8988T (cell line): ENCODE measurements at regions not wholly inside any gene's neighbourhood (a gene's known extent, or its start where the extent isn't known, plus 50 kb on each side); places are given as distances from the start of the nearest gene placed in this dataset.
A peak's percentile ranks its signal among the peaks of the same experiment; 100 is the strongest.

Experiments used
- DNase-seq: peaks from one replicate; pipeline ENCODE4 v3.0.0; 2011

DNA sequence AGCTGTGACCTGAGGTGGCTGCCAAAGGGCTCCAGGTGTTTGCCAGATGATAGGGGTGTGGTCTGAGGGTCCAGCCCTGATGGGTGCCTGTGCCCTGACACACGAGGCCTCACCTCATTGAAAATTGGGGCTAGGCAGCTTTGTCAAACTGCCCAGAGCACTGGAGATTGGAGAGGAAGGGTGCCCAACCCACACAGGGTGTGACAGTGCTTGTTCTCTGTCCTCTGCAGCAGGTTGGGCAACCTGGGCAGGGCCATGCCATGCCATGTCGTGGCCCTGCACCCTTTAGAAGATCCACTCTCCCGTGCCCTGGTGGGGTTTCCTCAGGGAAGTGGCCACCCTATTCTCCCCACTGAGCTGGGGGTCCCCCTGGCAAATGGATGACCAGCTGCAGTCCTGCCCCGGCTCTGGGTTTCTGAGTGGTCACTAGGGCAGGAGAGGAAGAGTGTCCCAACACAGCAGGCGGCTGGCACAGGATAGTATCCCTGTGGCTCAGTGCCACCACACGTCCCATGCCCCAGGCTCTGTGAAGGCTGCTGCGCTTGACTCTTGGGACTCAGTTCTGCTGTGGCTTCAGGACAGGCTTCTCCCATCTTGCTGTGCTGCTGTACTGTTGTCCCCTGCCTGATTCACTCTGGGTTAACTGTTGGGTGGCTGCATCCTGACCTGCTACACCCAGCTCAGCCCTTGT is 100.8 kb upstream of the PITX1 start:
- no peak for DNase-seq

DNA sequence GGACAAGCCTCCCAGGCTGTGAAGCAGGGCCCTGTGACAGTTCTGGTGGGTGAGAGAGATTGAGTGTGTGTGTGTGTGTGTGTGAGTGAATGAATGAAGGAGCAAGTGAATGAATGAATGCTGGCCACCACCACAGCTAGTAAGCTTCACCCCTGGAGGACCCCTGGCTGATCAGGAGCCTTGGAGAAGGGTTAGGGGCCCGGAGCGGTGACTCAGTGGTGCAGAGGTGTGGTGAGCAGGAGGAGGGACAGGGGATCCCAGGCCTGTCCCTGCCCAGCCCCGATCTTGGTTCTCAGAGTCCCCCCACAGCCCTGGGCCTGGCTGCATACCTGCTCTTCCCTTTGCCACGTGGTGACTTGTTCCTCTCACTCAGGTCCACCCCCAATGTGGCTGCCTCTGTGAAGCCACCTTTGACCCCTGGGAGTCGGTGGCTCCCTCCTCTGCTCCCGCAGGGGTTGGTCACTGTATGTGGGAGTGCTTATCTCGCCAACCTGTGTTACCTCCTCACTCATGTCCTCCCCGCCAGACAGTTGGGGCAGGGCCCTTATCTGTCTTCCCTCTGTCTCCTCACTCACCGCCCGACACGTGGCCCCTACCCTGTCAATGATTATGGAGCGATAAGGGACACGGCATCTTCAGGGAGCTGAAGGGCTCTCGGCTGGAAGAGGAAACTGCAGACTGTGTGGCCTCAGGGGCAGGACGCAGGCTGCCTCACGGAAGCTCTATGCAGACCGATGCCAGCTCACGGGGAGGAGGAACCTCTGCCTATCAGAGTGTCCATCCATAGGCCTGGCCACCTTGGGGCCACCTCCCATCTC is 99.9 kb upstream of the PITX1 start:
- DNase-seq, result no peak

DNA sequence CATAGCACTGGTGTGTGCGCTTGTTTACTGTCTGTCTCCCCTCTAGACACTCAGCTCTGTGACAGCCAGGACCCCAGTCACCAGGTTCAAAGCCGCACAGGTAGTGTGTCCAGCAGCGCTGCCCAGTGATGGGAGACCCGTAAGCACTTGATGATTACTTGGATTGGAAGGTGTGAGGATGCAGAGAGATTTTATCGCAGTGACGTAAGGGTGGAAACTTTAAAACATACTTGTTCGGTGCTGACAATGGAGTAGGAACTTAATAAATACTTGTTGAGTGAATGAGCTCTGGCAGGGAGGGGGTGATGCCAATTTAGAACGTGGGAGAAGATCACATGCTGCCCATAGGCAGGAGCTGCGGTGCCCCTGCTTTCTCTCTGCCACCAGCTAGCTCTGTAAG is 99.2 kb upstream of the PITX1 start:
- DNase-seq, result no peak

DNA sequence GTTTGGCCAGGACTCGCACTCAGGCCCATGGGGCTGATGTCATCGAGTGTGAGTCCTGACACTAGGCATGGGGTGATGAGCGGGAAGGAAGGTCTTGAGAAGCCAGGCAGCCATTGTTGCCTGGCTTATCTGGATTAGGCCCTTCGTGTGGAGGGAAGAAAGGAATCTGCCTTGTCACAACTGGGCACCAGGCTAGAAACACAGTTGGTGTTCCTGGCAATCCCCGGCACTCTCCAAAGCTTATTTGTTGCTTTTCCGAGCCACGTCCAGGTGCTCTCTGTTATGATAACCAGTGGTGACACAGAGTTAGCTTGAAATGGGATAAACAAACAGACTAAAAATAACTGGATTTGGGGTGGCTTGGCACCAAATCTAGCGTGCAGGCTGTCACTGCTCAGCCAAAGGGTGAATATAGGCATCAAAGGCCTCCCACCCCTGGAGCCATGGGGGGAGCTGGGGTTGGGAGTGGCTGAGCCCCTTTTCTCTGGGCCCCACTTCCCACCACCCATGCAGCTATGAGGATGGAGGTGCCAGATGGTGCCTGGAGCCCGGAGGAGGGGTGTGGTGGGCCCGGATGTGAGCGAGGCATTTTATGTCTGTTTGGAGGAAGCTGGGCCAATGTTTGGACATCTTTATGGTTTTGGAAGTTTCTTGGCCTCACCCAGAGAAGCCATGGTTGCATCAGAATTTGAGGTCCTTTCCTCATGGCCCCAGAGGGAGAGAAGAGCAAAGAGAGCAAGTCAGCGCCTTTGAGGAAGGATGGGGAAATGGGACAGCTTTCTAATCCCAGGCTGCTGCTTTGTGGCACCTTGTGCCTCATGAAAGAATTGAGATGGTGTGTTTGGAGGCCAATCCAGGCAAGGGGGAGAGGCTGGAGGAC is 98.0 kb upstream of the PITX1 start:
- no peak for DNase-seq

DNA sequence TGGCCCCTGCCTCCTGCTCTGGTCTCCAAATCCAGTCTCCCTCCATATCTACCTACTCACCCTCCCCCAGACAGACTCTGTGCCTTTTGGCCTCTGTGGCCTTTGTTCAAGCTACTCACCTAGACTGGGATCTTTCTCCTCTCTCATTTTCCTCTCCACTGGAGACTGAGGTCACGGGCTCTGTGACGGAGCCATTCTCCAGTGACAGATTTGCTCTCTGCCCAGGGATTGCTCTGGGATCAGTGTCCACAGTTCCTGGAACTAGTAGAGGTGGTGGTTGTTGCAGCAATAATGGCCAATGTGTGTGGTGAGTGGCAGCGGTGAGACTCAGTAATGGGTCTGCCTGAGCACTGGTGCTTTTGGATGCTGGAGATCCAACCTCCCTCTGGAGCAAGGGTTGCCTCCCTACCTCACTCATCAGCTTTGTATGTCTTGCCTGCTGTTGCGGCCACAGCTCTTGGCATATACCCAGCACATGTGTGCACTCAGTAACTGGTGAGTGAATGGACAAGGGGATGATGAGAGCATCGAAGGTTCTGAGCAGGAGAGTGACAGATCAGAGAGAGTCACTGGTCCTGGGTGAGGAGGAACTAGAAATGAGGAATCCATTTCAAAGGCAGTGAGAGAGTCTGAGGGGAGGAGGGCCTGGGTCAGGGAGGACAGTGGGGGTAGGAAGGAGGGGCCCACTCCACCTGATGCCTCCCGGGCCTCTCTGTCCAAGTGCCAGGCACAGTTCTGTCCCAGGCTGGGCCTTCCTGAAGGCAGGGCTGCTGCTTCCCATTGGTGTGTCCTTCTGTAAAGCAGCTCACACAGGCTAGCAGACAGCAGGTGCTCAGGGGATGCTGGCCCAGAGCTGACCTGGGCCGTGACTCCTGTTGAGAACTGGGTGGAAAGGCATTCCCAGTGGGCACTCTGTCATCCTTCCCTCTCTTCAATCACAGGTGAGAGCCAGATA is 96.5 kb upstream of the PITX1 start:
- DNase-seq, result no peak

DNA sequence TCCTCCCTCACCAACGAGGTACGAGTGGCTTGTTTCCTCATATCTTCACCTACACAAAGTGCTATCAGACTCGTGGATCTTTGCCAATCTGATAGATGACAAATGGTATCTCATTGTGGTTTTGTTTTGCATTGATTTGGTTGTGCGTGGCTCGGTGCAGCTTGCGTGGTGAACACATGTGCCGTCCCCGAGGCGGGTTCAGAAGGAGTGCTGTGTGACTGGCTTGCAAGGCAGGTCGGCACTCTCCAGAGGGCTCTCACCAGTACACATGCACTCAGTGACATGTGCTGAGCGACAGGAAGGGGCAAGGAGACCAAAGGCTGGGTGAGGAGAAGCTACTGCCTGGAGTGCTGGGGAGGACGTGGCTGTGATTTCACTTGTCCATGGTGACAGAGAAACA is 95.3 kb upstream of the PITX1 start:
- DNase-seq, result no peak

DNA sequence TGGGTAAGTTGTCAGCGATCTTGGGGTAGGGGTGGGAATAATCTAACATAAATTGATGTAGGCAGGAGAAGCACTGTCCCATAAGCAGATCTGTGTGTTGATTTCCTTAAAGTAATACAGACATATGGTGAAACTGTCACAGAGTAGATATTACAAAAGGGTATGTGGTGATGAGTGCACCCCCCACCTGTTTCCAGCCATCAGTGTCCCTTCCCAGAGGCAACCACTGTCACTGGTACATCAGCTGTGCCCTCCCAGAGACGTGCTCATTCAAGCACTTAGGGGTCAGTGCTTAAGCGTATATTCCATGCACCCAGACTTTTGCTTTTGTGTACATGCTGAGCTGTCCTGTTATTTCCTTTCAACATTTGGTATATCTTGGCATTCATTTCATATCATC is 94.3 kb upstream of the PITX1 start:
- no peak for DNase-seq

DNA sequence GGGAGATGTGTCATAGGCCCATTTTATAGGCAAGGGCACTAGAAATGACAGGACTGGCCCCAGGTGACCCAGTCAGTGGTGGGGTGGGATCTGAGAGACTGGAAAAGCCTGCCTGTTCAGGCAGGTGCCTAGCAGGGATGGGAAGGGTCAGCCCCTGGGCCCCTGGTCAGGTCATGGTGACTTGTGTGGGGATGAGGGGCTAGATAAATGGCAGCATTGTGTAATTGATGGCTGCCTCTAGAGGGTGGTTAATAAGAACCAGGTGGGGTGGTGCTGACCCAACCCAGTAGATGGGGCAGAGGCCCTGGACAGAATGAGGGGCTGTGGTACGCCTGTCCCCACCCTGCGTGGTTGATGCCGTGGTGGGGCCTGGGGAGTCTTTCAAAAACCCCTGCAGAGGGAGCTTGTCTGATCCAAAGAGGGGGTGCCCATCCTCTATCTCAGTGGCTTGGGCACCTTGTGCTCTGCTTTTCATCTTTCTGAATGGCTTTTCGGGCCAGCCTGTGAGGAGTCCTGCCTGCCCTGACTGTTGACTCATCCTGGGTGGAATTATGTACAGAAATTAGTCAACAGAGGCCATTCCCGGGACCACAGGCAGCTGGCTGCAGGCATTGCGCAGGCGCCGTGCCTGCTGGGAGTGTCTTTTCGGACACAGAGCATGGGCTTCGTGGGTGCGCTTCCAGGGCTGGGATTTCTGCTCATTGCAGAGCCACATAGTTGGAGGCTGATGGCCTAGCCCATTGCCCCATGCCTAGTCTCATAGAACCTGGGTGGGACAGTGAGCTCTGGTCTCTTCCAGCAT is 93.6 kb upstream of the PITX1 start:
- DNase-seq, result peak; percentile 61

DNA sequence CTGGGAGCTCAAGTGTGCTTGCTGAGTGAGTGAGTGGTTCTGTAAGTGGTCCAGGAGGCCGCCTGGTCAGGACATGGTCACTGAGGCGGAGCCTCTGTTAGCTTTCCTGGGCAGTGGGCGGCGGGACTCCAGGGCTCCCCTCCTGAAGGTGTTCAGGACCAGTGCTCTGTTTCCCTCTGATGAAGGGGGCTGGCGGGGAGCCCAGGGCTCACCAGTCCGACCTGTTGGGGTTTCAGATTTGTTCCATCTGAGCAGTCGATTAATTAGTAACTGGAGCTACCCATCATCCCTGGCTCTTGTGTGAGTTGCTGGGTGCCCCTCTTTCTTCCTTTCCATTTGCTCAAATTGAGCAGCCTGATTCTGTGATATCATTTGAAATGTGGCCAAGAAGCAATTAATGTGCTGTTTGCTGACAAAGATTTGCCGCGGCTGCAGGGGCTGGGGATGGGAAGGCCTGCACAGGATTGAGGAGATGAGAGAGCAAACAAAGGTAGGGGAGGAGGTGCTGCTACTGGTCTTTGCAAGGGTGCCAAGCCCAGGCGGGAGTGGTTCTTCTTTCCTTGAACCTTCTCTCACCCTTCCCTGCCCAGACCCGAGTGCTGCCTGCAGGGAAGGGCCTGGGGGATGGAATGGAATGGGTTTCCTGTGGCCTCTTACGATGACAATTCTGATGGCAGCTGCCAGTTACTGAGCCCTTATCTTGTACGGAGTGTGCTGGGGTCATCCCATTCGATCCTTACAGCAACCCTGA is 92.8 kb upstream of the PITX1 start:
- DNase-seq, result no peak

DNA sequence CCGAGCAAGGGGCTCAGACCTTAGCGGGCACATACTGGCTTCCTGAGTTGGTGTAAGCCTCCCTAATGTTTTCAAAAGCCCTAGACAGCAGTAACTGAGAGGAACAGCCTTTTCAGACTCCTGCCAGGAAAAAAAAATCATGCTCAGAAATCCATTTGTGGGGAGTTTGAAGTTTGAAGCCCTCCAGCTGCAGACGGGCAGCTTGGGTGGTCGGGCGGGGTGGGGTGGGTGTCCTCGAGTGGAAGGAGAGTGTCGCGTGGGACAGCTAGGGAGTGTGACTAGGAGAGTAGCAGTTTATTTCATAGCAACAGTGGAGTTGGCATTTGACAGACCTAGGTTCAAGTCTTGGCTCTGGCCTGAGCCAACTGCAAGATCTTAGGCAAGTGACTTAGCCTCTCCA is 90.7 kb upstream of the PITX1 start:
- DNase-seq, result no peak

DNA sequence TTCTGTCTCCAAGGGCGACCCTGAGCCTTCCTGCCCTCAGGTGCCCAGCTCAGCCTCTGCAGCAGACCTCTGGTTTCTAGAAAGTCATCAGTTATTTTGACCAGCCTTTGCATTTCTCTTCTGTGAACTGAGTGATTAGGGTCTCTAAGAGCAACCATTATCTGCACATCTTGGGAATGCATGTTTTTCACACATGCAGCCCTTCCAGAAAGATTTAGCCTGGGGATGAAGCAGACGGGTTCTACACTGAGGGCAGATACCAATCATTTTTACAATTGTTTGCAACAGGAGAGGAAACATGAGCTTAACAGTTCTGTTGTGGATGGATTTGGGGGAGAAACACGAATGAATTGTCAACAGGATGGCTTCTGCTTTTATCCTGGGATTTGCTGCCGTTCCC is 90.1 kb upstream of the PITX1 start:
- DNase-seq, result no peak

DNA sequence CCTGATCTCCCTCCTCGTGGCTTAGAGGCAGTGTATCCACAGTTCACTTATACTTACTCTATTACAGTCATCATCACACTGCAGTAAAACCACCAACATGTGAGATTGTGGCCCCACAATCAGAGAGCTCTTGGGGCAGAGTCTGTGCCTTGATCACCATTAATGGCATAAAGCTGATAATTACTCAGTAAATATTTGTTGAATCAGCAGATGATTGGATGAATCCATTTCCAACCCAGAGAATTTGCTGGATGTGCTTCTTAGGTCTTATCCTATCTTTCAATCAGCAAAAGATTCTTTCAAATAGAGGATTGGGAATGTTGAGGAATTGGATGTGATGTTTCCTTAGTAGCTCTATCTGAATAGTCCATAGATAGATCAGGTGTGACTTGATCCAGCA is 88.8 kb upstream of the PITX1 start:
- DNase-seq, result no peak

DNA sequence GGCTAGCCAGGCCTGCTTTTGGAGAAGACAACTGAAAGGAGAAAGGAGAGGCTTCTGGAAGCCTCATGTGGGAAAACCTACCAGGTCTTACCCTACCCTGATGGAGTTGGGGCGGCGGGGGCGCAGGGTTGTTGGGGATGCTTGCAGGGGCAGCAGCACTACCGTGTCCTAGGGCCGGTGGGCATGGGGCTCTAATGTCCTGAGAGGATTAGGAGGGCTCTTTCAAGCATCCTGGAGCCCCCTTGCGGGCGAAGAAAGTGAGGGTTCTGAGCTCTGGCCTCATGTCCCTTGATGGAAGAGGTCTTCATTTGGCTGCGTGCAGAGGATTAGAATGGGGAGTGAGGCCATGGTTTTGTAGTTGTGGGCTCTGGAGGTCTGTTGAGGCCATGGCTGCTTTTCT is 86.9 kb upstream of the PITX1 start:
- DNase-seq, result no peak

DNA sequence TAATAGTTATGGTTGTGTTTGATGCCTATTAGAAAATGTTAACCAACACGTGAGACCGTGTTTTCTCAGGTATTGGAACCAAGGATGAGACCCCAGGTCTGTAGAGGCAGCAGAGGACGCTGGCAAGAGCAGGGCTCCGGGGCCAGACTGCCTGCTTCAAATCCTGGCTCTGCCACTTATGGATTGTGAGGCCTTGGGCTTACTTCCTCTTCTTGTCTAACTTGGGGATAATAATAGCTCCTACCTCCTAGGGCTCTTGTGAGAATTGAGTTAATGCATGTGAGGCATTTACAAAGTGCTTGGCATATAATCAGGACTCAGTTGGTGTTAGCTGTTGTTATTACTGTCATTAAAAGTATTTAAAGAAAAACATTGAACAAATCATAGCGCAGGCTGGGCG is 85.5 kb upstream of the PITX1 start:
- DNase-seq, result no peak

DNA sequence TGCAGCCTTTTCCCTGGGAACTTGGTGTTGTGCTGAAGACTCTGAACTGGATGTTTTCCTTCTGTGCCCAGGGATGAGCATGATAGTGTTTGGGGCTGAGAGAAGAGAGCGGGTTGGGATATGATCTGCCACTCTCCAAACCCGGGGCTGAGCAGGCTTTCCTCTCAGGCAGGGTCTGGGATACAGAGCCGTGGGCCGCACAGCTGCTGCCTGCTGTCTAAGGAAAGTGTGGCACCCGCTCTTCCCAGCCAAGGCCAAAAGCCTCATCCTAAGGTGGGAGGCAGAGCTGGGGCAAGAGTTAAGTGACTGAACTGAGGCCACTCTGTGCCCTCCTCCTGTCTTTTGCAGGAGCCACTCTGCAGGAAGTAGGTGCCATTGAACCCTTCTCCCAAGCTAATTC is 83.6 kb upstream of the PITX1 start:
- no peak for DNase-seq

DNA sequence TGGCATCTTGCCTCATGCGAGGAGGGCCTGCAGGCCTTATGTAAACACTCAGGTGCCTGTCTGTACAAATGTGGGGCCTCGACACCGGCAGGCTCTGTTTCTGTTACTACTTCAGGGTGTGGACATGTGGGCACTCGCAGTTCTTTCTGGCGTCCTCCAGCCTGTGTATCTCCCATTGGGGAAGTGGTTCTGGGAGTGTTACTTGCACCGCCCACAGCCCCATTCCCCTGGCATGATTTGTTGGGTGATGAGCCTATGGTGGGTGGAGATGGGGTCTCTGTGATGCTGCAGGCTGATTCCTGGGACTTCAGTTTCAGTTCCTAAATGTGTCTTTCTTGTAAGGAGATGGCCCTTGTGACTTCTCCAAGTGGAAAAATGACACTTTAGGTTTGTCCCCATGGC is 82.1 kb upstream of the PITX1 start:
- no peak for DNase-seq

DNA sequence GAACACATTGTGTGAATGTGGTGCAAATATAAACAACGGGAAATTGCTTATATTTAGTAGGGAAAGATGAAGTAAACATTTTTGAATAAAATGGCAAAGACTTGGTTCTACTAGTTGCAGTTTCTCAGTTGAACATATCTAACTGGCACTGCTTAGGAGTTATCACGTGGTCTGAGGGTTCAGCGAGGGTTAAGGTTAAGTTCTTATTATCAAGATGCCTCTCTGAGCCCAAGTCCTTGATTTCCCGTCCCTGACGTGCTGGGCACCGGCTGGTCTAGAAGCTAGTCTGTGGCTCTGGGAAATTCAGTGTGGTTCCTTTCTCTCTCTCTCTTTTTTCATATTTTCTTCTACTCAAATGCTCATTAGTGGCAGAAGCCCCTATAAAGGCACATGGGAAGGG is 81.6 kb upstream of the PITX1 start:
- no peak for DNase-seq

DNA sequence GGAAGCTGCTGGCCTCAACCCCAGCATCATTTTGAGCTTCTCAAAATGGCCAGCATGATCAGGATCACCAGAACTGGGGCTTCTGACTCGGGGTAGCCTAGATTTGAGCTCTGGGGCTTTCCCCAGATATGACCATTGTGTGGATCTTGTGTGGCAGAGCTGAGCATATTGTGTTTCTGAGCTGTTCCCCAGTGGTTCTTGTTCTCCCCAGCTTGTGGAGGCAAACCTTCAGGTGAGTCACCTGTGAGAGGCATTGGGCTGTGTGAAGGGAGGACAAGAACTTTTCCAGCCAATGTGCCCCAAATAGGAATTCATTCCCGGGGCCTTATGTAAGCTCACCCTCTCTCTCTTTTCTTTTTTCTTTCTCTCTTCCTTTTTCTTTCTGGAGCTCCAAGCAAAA is 80.7 kb upstream of the PITX1 start:
- DNase-seq, result no peak

DNA sequence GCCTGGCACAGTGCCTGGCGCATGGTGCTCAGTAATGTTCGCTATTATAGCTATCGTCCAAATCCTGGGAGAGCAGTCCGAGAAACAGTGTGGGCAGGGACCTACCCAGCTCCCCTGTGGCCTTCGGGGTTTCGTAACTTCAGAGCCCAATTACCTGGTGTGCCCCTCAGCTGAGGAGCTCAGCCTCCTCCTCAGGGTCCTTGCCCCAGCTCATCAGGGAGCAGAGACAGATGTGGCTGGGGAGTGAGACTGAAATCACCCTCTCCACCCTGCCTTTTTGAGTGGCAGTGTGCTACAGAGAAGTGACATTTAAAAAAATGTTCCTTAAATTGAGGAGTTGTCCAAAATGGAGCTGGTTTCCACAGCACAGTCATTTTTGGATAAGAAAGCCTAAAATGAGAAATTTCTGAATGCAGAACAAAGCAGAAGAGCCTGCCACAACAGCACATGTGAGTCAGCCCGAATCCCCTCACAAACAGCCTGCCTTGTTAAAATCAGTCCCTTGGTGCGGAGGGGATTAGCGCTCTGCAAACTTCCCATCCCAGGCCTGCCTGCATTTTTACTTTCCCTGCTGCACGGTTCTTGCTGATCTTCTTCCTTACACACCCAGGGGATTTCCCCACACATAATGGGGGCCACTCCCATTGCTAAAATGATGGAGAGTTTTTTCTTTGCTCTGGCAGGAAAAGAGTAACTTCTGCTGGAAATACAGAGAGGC is 78.1 kb upstream of the PITX1 start:
- no peak for DNase-seq
